HepG2 (cell line): ENCODE measurements at regions not wholly inside any gene's neighbourhood (a gene's known extent, or its start where the extent isn't known, plus 50 kb on each side); places are given as distances from the start of the nearest gene placed in this dataset.

Source experiments
- ESRRA ChIP-seq: sonication (generic); formaldehyde crosslinking; IDR thresholded peaks from 2 replicates; pipeline ENCODE4 v1.5.1; 2020; ENCODE audit warnings: mild to moderate bottlenecking, low read depth, missing genetic modification reagents
- ZNF33B ChIP-seq: sonication (generic); formaldehyde crosslinking; IDR thresholded peaks from 2 replicates; pipeline ENCODE4 v1.5.1; 2020; ENCODE audit warnings: mild to moderate bottlenecking, missing genetic modification reagents
- ZNF530 ChIP-seq: sonication (generic); formaldehyde crosslinking; IDR thresholded peaks from 2 replicates; pipeline ENCODE4 v1.5.0; 2020; ENCODE audit warnings: low read depth, mild to moderate bottlenecking, missing genetic modification reagents
- ZNF644 ChIP-seq: IDR thresholded peaks from 2 replicates; pipeline ENCODE4 v1.6.1; 2016; ENCODE audit warnings: low read depth
- ZNF678 ChIP-seq: sonication (generic); formaldehyde crosslinking; IDR thresholded peaks from 2 replicates; pipeline ENCODE4 v1.4.0; 2020; ENCODE audit warnings: mild to moderate bottlenecking, missing genetic modification reagents
- TF ChIP-seq, protein P1 (sequence below), 2 experiments: IDR thresholded peaks; 2 replicates each; pipeline ENCODE4 v1.6.1; 2011 to 2012; ENCODE audit warnings: low read length in 2 of 2, borderline replicate concordance in 1 of 2, low read depth in 1 of 2, mild to moderate bottlenecking in 1 of 2, moderate library complexity in 1 of 2

DNA sequence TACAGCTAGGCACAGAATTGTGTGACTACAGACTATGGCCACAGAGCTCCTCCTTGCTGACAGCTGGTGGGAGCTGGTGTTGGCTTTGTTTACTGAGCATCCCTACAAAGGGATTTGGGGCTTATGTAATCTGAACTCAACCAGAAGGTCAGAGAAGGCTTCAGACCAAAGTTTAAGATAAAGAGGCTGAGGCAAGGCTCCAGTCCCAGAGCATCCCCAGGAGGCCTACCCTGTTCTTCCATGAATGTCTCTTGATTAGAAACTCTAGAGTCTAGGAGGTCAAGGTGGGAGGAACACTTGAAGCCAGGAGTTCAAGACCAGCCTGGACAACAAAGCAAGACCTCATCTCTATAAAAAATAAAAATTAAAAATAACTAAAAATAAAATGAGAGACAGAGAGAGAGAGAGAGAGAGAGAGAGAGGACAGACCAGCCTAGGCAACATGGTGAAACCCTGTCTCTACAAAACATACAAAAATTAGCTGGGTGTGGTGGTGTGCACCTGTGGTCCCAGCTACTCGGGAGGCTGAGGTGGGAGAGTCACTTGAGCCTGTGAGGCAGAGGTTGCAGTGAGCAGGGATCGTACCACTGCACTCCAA lies 125.5 kb upstream of the SERPIND1 start:
- no peak for TF ChIP-seq ZNF33B (CRISPR knock-in tag)
- TF ChIP-seq ZNF678 (CRISPR knock-in tag): no peak
- TF ChIP-seq, protein P1, sequence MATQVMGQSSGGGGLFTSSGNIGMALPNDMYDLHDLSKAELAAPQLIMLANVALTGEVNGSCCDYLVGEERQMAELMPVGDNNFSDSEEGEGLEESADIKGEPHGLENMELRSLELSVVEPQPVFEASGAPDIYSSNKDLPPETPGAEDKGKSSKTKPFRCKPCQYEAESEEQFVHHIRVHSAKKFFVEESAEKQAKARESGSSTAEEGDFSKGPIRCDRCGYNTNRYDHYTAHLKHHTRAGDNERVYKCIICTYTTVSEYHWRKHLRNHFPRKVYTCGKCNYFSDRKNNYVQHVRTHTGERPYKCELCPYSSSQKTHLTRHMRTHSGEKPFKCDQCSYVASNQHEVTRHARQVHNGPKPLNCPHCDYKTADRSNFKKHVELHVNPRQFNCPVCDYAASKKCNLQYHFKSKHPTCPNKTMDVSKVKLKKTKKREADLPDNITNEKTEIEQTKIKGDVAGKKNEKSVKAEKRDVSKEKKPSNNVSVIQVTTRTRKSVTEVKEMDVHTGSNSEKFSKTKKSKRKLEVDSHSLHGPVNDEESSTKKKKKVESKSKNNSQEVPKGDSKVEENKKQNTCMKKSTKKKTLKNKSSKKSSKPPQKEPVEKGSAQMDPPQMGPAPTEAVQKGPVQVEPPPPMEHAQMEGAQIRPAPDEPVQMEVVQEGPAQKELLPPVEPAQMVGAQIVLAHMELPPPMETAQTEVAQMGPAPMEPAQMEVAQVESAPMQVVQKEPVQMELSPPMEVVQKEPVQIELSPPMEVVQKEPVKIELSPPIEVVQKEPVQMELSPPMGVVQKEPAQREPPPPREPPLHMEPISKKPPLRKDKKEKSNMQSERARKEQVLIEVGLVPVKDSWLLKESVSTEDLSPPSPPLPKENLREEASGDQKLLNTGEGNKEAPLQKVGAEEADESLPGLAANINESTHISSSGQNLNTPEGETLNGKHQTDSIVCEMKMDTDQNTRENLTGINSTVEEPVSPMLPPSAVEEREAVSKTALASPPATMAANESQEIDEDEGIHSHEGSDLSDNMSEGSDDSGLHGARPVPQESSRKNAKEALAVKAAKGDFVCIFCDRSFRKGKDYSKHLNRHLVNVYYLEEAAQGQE (IDR thresholded peaks at IDR 0.05; ENCODE audit: borderline replicate concordance in 1 of 2, low read depth in 1 of 2, low read length in 2 of 2): no peak
- TF ChIP-seq ZNF644 (CRISPR knock-in tag): no peak
- TF ChIP-seq ESRRA: no peak
- TF ChIP-seq ZNF530 (CRISPR knock-in tag): no peak
